Keratinocyte (primary cell): ENCODE measurements at regions not wholly inside any gene's neighbourhood (a gene's known extent, or its start where the extent isn't known, plus 50 kb on each side); places are given as distances from the start of the nearest gene placed in this dataset.

Experiments used
- DNase-seq: peaks from one replicate; pipeline ENCODE4 v3.0.0-alpha.2; 2011; ENCODE audit warnings: low read depth, missing footprints, low spot score
- FAIRE-seq: peaks from 2 replicates; lab custom pipeline; 2011; peaks lifted over from hg19 to GRCh38; lab: Jason Lieb, UNC
- H2AFZ ChIP-seq: 2 replicates; pipeline ENCODE4 v1.6.0; 2012; ENCODE audit warnings: low read length, control low read depth, inconsistent platforms; ENCODE audit not compliant: control insufficient read depth
- H3K27ac ChIP-seq: 2 replicates; pipeline ENCODE4 v1.5.1; 2011; ENCODE audit warnings: low read length; ENCODE audit not compliant: control insufficient read depth, insufficient read depth
- H3K27me3 ChIP-seq: 3 replicates; pipeline ENCODE4 v1.6.0; 2011; ENCODE audit warnings: low read length; ENCODE audit not compliant: control insufficient read depth, insufficient read depth; ENCODE audit errors: extremely low read depth
- H3K36me3 ChIP-seq, 2 experiments: 2 replicates in 1 of 2; 3 replicates in 1 of 2; pipeline ENCODE4 v1.5.1; 2011; ENCODE audit warnings: low read length in 2 of 2, mild to moderate bottlenecking in 1 of 2; ENCODE audit not compliant: control insufficient read depth in 2 of 2, insufficient read depth in 2 of 2; ENCODE audit errors: extremely low read depth in 1 of 2
- H3K4me1 ChIP-seq: 3 replicates; pipeline ENCODE4 v1.5.1; 2011; ENCODE audit warnings: low read length; ENCODE audit not compliant: control insufficient read depth, insufficient read depth; ENCODE audit errors: extremely low read depth
- H3K4me2 ChIP-seq: 3 replicates; pipeline ENCODE4 v1.6.0; 2011; ENCODE audit warnings: low read depth, low read length; ENCODE audit not compliant: control insufficient read depth, insufficient read depth; ENCODE audit errors: extremely low read depth
- H3K4me3 ChIP-seq, 3 experiments: fragments of 200-600 bp in 1 of 3; sonication (generic) in 1 of 3; 2 replicates in 2 of 3; 3 replicates in 1 of 3; pipeline ENCODE4 v1.5.1; 2011 to 2016; ENCODE audit warnings: low read length in 3 of 3, mild to moderate bottlenecking in 3 of 3, control low read depth in 2 of 3, inconsistent platforms in 1 of 3, low read depth in 1 of 3, mixed read lengths in 1 of 3, mixed run types in 1 of 3, moderate library complexity in 1 of 3; ENCODE audit not compliant: control insufficient read depth in 2 of 3, insufficient read depth in 2 of 3; ENCODE audit errors: extremely low read depth in 1 of 3
- H3K79me2 ChIP-seq: 2 replicates; pipeline ENCODE4 v1.6.0; 2012; ENCODE audit warnings: low read length; ENCODE audit not compliant: control insufficient read depth, insufficient read depth
- H3K9ac ChIP-seq: 3 replicates; pipeline ENCODE4 v1.6.0; 2011; ENCODE audit warnings: low read length; ENCODE audit not compliant: control insufficient read depth, insufficient read depth; ENCODE audit errors: extremely low read depth
- H3K9me1 ChIP-seq: 3 replicates; pipeline ENCODE4 v1.6.0; 2011; ENCODE audit warnings: low read length; ENCODE audit not compliant: control insufficient read depth, insufficient read depth; ENCODE audit errors: extremely low read depth
- H3K9me3 ChIP-seq: 2 replicates; pipeline ENCODE4 v1.5.1; 2012; ENCODE audit warnings: low read depth, low read length; ENCODE audit not compliant: control insufficient read depth
- H4K20me1 ChIP-seq: 3 replicates; pipeline ENCODE4 v1.6.0; 2011; ENCODE audit warnings: low read length; ENCODE audit not compliant: control insufficient read depth, insufficient read depth; ENCODE audit errors: extremely low read depth
- EZH2 ChIP-seq: IDR thresholded peaks from one replicate; pipeline ENCODE4 v1.6.1; 2012; ENCODE audit warnings: inconsistent platforms, mild to moderate bottlenecking, low read length, moderate library complexity
- dilution Hi-C: fragments of 300-500 bp; cut with MboI; formaldehyde crosslinking; loops from one replicate; pipeline ENCODE4 v1.7.0; 2020; ENCODE audit warnings: low sequenced_read_pairs; ENCODE audit not compliant: extremely low pct_ligation_motif_present
- TF ChIP-seq, protein P1 (sequence below), 3 experiments: IDR thresholded peaks in 1 of 3; conservative IDR thresholded peaks in 1 of 3; optimal IDR thresholded peaks in 1 of 3; 2 replicates in 2 of 3; 3 replicates in 1 of 3; pipeline versions ENCODE3 to v1.5.1; 2011; ENCODE audit warnings: low read length in 3 of 3, mild to moderate bottlenecking in 3 of 3, moderate library complexity in 2 of 3, control low read depth in 1 of 3, inconsistent platforms in 1 of 3; ENCODE audit not compliant: insufficient read depth in 2 of 3; ENCODE audit errors: extremely low read depth in 1 of 3

DNA sequence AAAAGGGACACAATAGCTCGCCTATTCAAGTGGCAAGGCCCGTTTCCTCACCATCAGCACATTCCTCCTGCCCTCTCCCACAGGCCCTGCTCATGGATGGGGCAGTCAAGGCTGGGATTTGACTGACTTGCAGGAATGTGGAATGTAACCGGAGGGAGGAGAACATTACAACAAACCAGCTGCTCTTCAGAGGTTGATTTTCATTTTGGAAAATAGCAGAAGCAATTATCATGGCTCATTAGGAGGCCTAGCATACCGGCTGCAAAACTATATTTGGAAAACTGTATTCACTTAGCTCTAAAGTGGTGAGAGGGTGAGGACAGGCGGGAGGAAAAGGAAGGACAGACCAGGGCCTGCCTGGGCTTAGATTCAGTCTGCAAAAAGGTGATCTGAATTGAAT lies 283.7 kb downstream of the CD83 start:
- DNase-seq (no peak), FAIRE-seq (no peak)
- H3K27ac ChIP-seq = no peak overlapping the region
- H3K9ac ChIP-seq = no peak overlapping the region
- dilution Hi-C loops = no loop called here
- TF ChIP-seq EZH2 = no peak
- TF ChIP-seq, protein P1, sequence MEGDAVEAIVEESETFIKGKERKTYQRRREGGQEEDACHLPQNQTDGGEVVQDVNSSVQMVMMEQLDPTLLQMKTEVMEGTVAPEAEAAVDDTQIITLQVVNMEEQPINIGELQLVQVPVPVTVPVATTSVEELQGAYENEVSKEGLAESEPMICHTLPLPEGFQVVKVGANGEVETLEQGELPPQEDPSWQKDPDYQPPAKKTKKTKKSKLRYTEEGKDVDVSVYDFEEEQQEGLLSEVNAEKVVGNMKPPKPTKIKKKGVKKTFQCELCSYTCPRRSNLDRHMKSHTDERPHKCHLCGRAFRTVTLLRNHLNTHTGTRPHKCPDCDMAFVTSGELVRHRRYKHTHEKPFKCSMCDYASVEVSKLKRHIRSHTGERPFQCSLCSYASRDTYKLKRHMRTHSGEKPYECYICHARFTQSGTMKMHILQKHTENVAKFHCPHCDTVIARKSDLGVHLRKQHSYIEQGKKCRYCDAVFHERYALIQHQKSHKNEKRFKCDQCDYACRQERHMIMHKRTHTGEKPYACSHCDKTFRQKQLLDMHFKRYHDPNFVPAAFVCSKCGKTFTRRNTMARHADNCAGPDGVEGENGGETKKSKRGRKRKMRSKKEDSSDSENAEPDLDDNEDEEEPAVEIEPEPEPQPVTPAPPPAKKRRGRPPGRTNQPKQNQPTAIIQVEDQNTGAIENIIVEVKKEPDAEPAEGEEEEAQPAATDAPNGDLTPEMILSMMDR (optimal IDR thresholded peaks at IDR 0.05 in 1 of 3, IDR thresholded peaks at IDR 0.05 in 1 of 3, conservative IDR thresholded peaks at IDR 0.05 in 1 of 3; ENCODE audit: extremely low read depth in 1 of 3, insufficient read depth in 2 of 3, low read length in 3 of 3) = no peak
- H2AFZ ChIP-seq = no peak overlapping the region
- H3K4me2 ChIP-seq = no peak overlapping the region
- H3K9me1 ChIP-seq = no peaks in the 10 kb centered on the region
- H3K79me2 ChIP-seq = no peaks in the 10 kb centered on the region
- H3K36me3 ChIP-seq = no peaks in the 10 kb centered on the region
- no peak overlapping the region for H3K4me3 ChIP-seq
- no peaks in the 10 kb centered on the region for H3K27me3 ChIP-seq
- H4K20me1 ChIP-seq = no peaks in the 10 kb centered on the region
- H3K4me1 ChIP-seq = no peaks in the 10 kb centered on the region
- no peaks in the 10 kb centered on the region for H3K9me3 ChIP-seq

DNA sequence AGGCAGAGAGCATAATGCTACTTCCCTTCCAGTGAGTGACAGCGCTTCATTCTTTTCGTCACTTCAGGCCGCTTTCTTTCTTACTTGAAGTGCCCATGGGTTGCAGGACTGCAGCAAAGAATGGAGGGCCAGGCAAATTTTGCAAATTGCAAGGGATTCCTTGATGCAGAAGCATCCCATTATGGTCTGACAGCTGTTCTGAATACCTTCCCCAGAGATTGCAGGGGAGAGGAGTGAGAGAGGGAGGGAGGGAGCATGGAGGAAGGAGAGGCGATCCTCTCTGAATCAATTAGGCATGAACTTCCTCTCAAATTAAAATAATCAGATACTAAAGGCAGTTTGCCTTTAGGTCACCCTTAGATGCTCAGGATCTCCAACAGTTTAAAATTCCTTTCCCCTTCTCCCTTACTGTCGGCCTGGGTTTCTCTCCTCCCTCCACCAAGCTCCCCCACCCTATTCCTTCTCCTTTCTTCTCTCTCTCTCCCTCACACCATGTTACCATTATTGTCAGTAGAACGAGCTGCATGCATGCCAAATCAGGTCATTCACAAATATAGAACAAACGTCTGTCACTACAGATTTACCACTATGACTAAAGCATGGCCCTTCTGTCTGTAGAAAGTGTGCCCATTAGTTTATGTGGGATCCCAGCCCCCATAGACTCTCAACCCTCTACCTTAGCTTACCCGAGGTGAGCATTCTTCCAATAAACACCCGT lies 289.2 kb downstream of the CD83 start:
- no peak overlapping the region for H3K4me3 ChIP-seq
- DNase-seq = no peak
- H3K79me2 ChIP-seq = no peaks in the 10 kb centered on the region
- H3K4me1 ChIP-seq = no peaks in the 10 kb centered on the region
- dilution Hi-C loops = no loop called here
- H3K9me3 ChIP-seq = no peaks in the 10 kb centered on the region
- H3K36me3 ChIP-seq = no peaks in the 10 kb centered on the region
- TF ChIP-seq, protein P1 (optimal IDR thresholded peaks at IDR 0.05 in 1 of 3, IDR thresholded peaks at IDR 0.05 in 1 of 3, conservative IDR thresholded peaks at IDR 0.05 in 1 of 3; ENCODE audit: extremely low read depth in 1 of 3, insufficient read depth in 2 of 3, low read length in 3 of 3) = no peak
- TF ChIP-seq EZH2 = no peak
- no peak overlapping the region for H2AFZ ChIP-seq
- no peaks in the 10 kb centered on the region for H3K27me3 ChIP-seq
- no peaks in the 10 kb centered on the region for H4K20me1 ChIP-seq
- H3K4me2 ChIP-seq = no peak overlapping the region
- no peak overlapping the region for H3K9ac ChIP-seq
- no peaks in the 10 kb centered on the region for H3K9me1 ChIP-seq
- H3K27ac ChIP-seq = no peak overlapping the region
- no peak for FAIRE-seq
